Right ventricle myocardium superior (tissue), 1 donor: ENCODE measurements at regions not wholly inside any gene's neighbourhood (a gene's known extent, or its start where the extent isn't known, plus 50 kb on each side); places are given as distances from the start of the nearest gene placed in this dataset.
"Not testable (repeated sequence)": the region's sequence is repeated elsewhere in the genome, so short reads cannot be mapped to it uniquely, and the experiment has no call there.

Source experiments
- ATAC-seq: fragments of 200-7000 bp; cut with Tn5 transposase; one replicate; pipeline ENCODE4 v1.9.1; 2020; ENCODE audit warnings: mild to moderate bottlenecking; ENCODE audit not compliant: poor library complexity
- DNase-seq: peaks from one replicate; pipeline ENCODE4 v3.0.0-alpha.2; 2020
- intact Hi-C: fragments of 100-400 bp; cut with DNase I; formaldehyde crosslinking; loops from one replicate; pipeline ENCODE4 v1.11.2; 2022
- donor health status: DM: no; HTN: yes; CAD: no; lungs with severe emphysema.

GRCh38 chr13:80199067-80199466, 141.9 kb downstream of the SPRY2 start:
- intact Hi-C loops: no loop called here
- ATAC-seq (no peak), DNase-seq (no peak)

GRCh38 chr13:80196756-80197155, 144.2 kb downstream of the SPRY2 start:
- ATAC-seq (no peak), DNase-seq (no peak)
- intact Hi-C loops: no loop called here

- no peak for DNase-seq
- ATAC-seq: no peak
- intact Hi-C loops: no loop called here
These were observed 145.3 kb downstream of the SPRY2 start for GRCh38 chr13:80195649-80196048.

- DNase-seq (no peak), ATAC-seq (no peak)
- intact Hi-C loops: no loop called here
These were observed 150.9 kb downstream of the SPRY2 start for GRCh38 chr13:80189889-80190597.

GRCh38 chr13:80180740-80181355, 160.1 kb downstream of the SPRY2 start:
- intact Hi-C loops: no loop called here
- ATAC-seq (no peak), DNase-seq (no peak)

- intact Hi-C loops: no loop called here
- ATAC-seq: no peak
- no peak for DNase-seq
These were observed 163.6 kb downstream of the SPRY2 start for GRCh38 chr13:80177327-80177726.

- ATAC-seq (peak; percentile 73), DNase-seq (no peak)
- intact Hi-C loops: no loop called here
These were observed 167.7 kb downstream of the SPRY2 start for GRCh38 chr13:80173224-80173623.

- ATAC-seq (no peak), DNase-seq (no peak)
- intact Hi-C loops: no loop called here
These were observed 169.8 kb downstream of the SPRY2 start for GRCh38 chr13:80171096-80171495.

- ATAC-seq: peak; percentile 80
These were observed 172.7 kb downstream of the SPRY2 start for GRCh38 chr13:80168089-80168850.

GRCh38 chr13:80166352-80166751, 174.6 kb downstream of the SPRY2 start:
- intact Hi-C loops: no loop called here
- DNase-seq (no peak), ATAC-seq (no peak)

More at GRCh38 chr13:80168089-80168850, 172.7 kb downstream of the SPRY2 start:
- intact Hi-C loops: no loop called here
- no peak for DNase-seq

- DNase-seq (no peak), ATAC-seq (no peak)
- intact Hi-C loops: no loop called here
These were observed 176.5 kb downstream of the SPRY2 start for GRCh38 chr13:80164462-80164861.

GRCh38 chr13:80161896-80162295, 179.0 kb downstream of the SPRY2 start:
- DNase-seq (no peak), ATAC-seq (no peak)
- intact Hi-C loops: no loop called here

GRCh38 chr13:80161219-80161618, 179.7 kb downstream of the SPRY2 start:
- DNase-seq (no peak), ATAC-seq (no peak)
- intact Hi-C loops: no loop called here

GRCh38 chr13:80160110-80160509, 180.8 kb downstream of the SPRY2 start:
- ATAC-seq (no peak), DNase-seq (no peak)
- intact Hi-C loops: no loop called here

- intact Hi-C loops: no loop called here
- DNase-seq: no peak
- ATAC-seq: peak; percentile 12
These were observed 183.5 kb downstream of the SPRY2 start for GRCh38 chr13:80157261-80157932.

- intact Hi-C loops, DNase-seq: not testable (repeated sequence)
These were observed 188.8 kb downstream of the SPRY2 start for GRCh38 chr13:80152142-80152541.

GRCh38 chr13:80151016-80151415, 189.9 kb downstream of the SPRY2 start:
- intact Hi-C loops: no loop called here
- DNase-seq: no peak
- no peak for ATAC-seq

More at GRCh38 chr13:80152142-80152541, 188.8 kb downstream of the SPRY2 start:
- ATAC-seq: not testable (repeated sequence)

- ATAC-seq: no peak
- no peak for DNase-seq
- intact Hi-C loops: no loop called here
These were observed 191.2 kb downstream of the SPRY2 start for GRCh38 chr13:80149736-80150135.

- intact Hi-C loops: no loop called here
- DNase-seq (no peak), ATAC-seq (peak; percentile 44)
These were observed 195.7 kb downstream of the SPRY2 start for GRCh38 chr13:80145171-80145690.
